ENCODE measurements at regions not wholly inside any gene's neighbourhood (a gene's known extent, or its start where the extent isn't known, plus 50 kb on each side); places are given as distances from the start of the nearest gene placed in this dataset.

GRCh38 chr7:106423821-106424475 is 139.2 kb upstream of the NAMPT start:
- no peak for TF ChIP-seq CTCF (IDR thresholded peaks at IDR 0.05)
- no peak for DNase-seq (ENCODE audit: low spot score)
- no peak overlapping the region for H3K4me3 ChIP-seq
- peak overlapping the region; percentile 67 to 68 for H3K27ac ChIP-seq

GRCh38 chr7:106423111-106423510 is 138.3 kb upstream of the NAMPT start:
- Histone ChIP-seq H3K4me3 (no peak overlapping the region), H3K27ac (no peak overlapping the region)
- DNase-seq (ENCODE audit: low spot score), result no peak
- no peak for TF ChIP-seq CTCF (IDR thresholded peaks at IDR 0.05)

- DNase-seq (ENCODE audit: low spot score), result peak; percentile 83
- no peak for TF ChIP-seq CTCF (IDR thresholded peaks at IDR 0.05)
- H3K4me3 ChIP-seq, result no peak overlapping the region
- peak overlapping the region; percentile 72 to 85 for H3K27ac ChIP-seq
Measured at GRCh38 chr7:106421181-106421762, 136.5 kb upstream of the NAMPT start.

- Histone ChIP-seq H3K4me3 (no peak overlapping the region), H3K27ac (peak overlapping the region; percentile 72 to 85)
- TF ChIP-seq CTCF (IDR thresholded peaks at IDR 0.05), result no peak
- DNase-seq (ENCODE audit: low spot score), result no peak
Measured at GRCh38 chr7:106420736-106421135, 136.0 kb upstream of the NAMPT start.

- Histone ChIP-seq H3K27ac (peak overlapping the region in 1 of 2 donors; percentile 85), H3K4me3 (no peak overlapping the region)
- DNase-seq (ENCODE audit: low spot score), result no peak
- TF ChIP-seq CTCF (IDR thresholded peaks at IDR 0.05), result no peak
Measured at GRCh38 chr7:106420210-106420609, 135.4 kb upstream of the NAMPT start.

GRCh38 chr7:106419455-106420182 is 134.8 kb upstream of the NAMPT start:
- Histone ChIP-seq H3K4me3 (no peak overlapping the region), H3K27ac (no peak overlapping the region)
- TF ChIP-seq CTCF (IDR thresholded peaks at IDR 0.05), result no peak
- DNase-seq (ENCODE audit: low spot score), result no peak
